ENCODE measurements at regions not wholly inside any gene's neighbourhood (a gene's known extent, or its start where the extent isn't known, plus 50 kb on each side); places are given as distances from the start of the nearest gene placed in this dataset.

- DNase-seq (ENCODE audit: low spot score), result no peak
Measured at GRCh38 chr14:99099051-99099787, 172.8 kb downstream of the BCL11B start.

DNA sequence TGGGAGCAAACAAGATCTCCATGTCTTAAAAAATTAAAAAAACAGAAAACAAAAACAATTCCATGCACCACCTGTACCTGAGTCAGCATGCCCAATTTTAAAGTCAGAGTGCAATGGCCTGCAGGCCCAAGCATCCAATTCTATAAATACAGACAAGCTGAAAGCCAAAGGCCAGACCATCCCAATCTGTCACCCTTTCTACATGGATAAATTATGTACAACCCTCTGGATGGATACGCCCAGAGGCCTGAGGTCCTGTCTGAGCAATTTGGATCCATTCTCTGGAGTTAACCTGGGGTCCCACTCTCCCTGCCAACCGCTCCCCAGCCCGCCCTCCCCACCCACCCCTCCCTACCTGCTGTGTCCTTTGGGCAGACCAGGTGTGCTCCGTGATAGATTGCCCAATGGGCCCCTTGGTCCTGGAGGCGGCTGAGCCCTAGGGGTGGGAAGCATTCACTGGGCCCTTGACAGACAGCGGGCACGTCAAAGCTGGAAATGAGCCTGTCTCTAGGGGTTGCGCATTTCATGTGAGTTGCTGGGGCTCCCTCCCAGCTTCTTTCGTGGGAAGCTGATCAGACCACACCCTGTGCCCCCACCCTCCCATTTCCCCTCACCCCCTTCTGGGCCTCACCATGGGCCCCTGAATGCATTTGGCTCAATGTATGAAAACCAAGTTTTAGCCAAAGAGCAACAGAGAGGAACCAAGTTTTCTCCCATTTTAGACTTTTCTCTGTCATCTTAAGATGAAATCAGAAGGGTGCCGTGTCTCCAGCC is 171.3 kb downstream of the BCL11B start:
- no peak for DNase-seq (ENCODE audit: low spot score)

GRCh38 chr14:99101855-99102461 is 170.0 kb downstream of the BCL11B start:
- no peak for DNase-seq (ENCODE audit: low spot score)

DNA sequence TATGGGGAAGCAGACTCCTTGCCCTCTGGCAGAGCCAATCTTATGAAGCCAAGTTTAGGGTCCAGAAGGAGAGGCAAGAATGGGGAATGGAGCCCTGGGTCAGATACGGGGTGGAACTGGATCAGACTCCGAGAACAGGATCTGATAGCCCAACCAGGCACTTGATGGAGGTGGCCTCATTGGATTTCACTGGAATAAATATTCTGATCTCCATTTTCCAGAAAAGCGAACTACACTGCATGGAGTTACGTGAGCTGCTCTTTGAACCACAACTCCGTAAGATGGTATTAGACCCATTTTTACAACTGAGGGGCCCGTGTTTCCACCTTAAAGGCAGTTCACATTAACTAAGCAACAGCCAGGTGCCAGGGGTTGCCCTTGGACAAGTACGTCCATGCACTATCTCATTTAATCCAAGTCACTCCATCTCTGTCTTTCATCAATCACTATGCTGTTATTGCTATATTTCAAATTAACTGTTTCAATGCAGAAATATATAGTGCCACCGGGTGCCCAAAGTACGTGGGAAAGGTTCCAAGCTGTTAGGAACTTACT is 155.2 kb downstream of the BCL11B start:
- DNase-seq (ENCODE audit: low spot score), result no peak

DNA sequence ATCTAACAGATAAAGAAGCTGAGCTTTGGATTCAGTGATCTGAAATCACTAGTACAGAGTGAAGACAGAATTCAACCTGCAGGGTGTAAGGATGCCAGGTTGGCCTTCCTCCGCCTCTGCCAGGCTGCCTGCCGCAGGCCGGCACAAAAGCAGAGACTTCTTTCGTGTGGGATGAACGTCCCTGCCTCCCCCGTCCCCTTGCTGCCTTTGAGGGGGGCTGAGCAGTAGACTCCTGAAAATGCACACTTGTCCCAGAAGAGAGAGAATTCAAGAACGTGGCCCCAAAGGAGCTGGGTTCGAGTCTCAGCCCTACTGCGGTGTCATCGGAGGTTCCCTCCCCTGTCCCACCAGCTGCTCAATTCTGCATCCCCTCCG is 154.3 kb downstream of the BCL11B start:
- DNase-seq (ENCODE audit: low spot score), result no peak

DNA sequence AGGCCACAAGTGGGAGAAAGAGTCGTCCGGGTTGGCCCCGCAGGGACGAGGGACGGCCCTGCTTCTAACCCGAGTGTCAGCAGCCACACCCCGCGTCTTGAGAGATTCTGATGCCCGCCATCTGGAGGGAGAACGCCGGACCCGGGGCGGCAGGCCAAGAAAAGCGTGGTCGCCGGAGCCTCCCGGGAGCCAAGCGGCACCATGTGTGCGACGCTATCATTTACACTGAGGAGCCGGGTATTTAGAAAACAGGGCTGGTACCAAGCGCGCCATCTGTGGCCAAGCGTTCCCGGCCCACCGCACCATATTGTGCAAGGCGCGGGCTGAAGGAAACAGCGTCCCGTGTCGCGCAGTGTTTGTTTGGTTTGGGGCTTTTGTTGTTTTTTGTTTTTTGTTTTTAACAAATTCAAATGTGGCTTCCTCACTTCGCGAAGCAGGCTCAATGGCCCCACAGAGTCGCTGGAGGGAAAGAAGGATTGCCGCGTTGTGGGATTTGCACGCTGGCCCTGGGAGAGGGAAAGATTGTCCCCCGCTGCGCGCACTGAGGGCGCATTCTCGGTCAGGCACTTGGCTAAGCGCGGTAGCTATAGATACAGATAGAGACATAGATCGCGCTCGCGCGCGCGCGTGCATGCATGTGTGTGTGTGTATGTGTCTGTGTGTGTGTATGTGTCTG is 153.8 kb downstream of the BCL11B start:
- no peak for DNase-seq (ENCODE audit: low spot score)

- no peak for DNase-seq (ENCODE audit: low spot score)
Measured at GRCh38 chr14:99118946-99119345, 153.1 kb downstream of the BCL11B start.
